Gastrocnemius medialis (tissue), 4 donors: ENCODE measurements at regions not wholly inside any gene's neighbourhood (a gene's known extent, or its start where the extent isn't known, plus 50 kb on each side); places are given as distances from the start of the nearest gene placed in this dataset.
"Not testable (repeated sequence)": the region's sequence is repeated elsewhere in the genome, so short reads cannot be mapped to it uniquely, and the experiment has no call there.

Experiments
- POLR2A ChIP-seq, 2 donors: fragments of 450-650 bp; IDR thresholded peaks; one replicate each; pipeline ENCODE4 v1.6.1; 2017; ENCODE audit warnings: antibody characterized with exemption in 2 of 2, mild to moderate bottlenecking in 2 of 2, moderate library complexity in 2 of 2
- TF ChIP-seq, protein P1 (sequence below), 5 experiments: fragments of 450-650 bp in 3 of 5; fragments of 200-600 bp in 2 of 5; sonication (generic) in 2 of 5; IDR thresholded peaks in 4 of 5; conservative IDR thresholded peaks in 1 of 5; 1 replicate in 4 of 5; 2 replicates in 1 of 5; pipeline ENCODE4 v1.5.1; 2016 to 2019; ENCODE audit warnings: antibody characterized with exemption in 5 of 5, mild to moderate bottlenecking in 3 of 5, moderate library complexity in 3 of 5

DNA sequence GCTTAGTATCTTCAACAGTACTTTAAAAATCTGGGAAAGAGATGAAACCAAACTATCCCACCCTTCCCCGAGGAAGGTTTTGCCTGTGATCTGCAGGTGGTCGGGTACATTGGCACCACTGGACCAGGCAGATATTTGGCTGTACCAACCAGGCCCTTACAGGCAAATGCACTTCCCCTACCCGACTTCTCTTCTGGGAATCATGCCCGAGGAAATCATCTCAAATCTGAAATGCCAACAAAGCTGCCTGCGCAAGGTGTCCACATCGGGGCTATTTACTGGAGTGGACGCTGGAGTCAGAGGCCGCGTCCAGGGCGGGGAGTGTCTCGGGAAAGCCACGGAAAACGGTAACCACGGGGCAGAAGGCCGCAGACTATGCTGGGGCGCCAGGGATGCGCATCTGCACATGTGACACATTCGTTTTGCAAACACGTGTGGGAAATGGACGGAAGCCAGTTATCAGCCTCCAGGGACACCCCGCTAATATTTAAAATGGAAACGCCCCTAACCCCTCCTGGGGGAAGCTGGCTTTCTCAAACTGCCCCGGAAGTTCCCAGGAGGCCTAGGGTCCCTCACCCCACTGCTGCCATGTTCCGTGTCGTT, 71.5 kb downstream of the KCNJ18 start:
- TF ChIP-seq, protein P1, sequence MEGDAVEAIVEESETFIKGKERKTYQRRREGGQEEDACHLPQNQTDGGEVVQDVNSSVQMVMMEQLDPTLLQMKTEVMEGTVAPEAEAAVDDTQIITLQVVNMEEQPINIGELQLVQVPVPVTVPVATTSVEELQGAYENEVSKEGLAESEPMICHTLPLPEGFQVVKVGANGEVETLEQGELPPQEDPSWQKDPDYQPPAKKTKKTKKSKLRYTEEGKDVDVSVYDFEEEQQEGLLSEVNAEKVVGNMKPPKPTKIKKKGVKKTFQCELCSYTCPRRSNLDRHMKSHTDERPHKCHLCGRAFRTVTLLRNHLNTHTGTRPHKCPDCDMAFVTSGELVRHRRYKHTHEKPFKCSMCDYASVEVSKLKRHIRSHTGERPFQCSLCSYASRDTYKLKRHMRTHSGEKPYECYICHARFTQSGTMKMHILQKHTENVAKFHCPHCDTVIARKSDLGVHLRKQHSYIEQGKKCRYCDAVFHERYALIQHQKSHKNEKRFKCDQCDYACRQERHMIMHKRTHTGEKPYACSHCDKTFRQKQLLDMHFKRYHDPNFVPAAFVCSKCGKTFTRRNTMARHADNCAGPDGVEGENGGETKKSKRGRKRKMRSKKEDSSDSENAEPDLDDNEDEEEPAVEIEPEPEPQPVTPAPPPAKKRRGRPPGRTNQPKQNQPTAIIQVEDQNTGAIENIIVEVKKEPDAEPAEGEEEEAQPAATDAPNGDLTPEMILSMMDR (IDR thresholded peaks at IDR 0.05 in 4 of 5, conservative IDR thresholded peaks at IDR 0.05 in 1 of 5): not testable (repeated sequence)
- not testable (repeated sequence) for TF ChIP-seq POLR2A (IDR thresholded peaks at IDR 0.05)
